ENCODE measurements at regions not wholly inside any gene's neighbourhood (a gene's known extent, or its start where the extent isn't known, plus 50 kb on each side); places are given as distances from the start of the nearest gene placed in this dataset.

- TF ChIP-seq CTCF (IDR thresholded peaks at IDR 0.05), result no peak
- TF ChIP-seq POLR2A (IDR thresholded peaks at IDR 0.05), result no peak
Measured at GRCh38 chr11:82556210-82556609, 177.5 kb downstream of the FAM181B start.
